ENCODE measurements at regions not wholly inside any gene's neighbourhood (a gene's known extent, or its start where the extent isn't known, plus 50 kb on each side); places are given as distances from the start of the nearest gene placed in this dataset.
"Not testable (repeated sequence)": the region's sequence is repeated elsewhere in the genome, so short reads cannot be mapped to it uniquely, and the experiment has no call there.

GRCh38 chr10:28090506-28090905 is 91.6 kb upstream of the ODAD2 start:
- Histone ChIP-seq H3K9ac (ENCODE audit: low read length) (no peak overlapping the region), H3K9me3 (ENCODE audit: insufficient read depth, low read length) (no peaks in the 10 kb centered on the region), H3K4me2 (ENCODE audit: low read depth, low read length, poor library complexity, severe bottlenecking) (no peak overlapping the region), H2AFZ (ENCODE audit: low read depth, low read length, severe bottlenecking) (no peak overlapping the region), H3K36me3 (ENCODE audit: low read length) (no peaks in the 10 kb centered on the region), H3K27me3 (ENCODE audit: low read length) (no peaks in the 10 kb centered on the region), H3K4me3 (ENCODE audit: insufficient read depth, low read length, poor library complexity, severe bottlenecking) (no peak overlapping the region), H3K79me2 (ENCODE audit: insufficient read depth, low read length) (no peaks in the 10 kb centered on the region), H4K20me1 (ENCODE audit: low read depth, low read length) (no peaks in the 10 kb centered on the region), H3K9me2 (replicated peaks; ENCODE audit: insufficient read depth, low read length) (no peaks in the 10 kb centered on the region), H3K27ac (ENCODE audit: low read depth, low read length) (no peak overlapping the region), H3F3A (ENCODE audit: insufficient read depth) (no peaks in the 10 kb centered on the region)
- TF ChIP-seq CTCF (IDR thresholded peaks at IDR 0.05; ENCODE audit: insufficient read depth, low read length, poor library complexity, severe bottlenecking) (no peak), EZH2phosphoT487 (conservative IDR thresholded peaks at IDR 0.05; ENCODE audit: low read length) (no peak)

GRCh38 chr10:28089467-28089866 is 90.6 kb upstream of the ODAD2 start:
- no peak overlapping the region for H3K27ac ChIP-seq (ENCODE audit: low read depth, low read length)
- H3K9me2 ChIP-seq (replicated peaks; ENCODE audit: insufficient read depth, low read length), result no peaks in the 10 kb centered on the region
- no peak overlapping the region for H2AFZ ChIP-seq (ENCODE audit: low read depth, low read length, severe bottlenecking)
- H3K4me2 ChIP-seq (ENCODE audit: low read depth, low read length, poor library complexity, severe bottlenecking), result no peak overlapping the region
- H4K20me1 ChIP-seq (ENCODE audit: low read depth, low read length), result no peaks in the 10 kb centered on the region
- no peaks in the 10 kb centered on the region for H3K79me2 ChIP-seq (ENCODE audit: insufficient read depth, low read length)
- H3K27me3 ChIP-seq (ENCODE audit: low read length), result no peaks in the 10 kb centered on the region
- no peaks in the 10 kb centered on the region for H3K9me3 ChIP-seq (ENCODE audit: insufficient read depth, low read length)
- no peaks in the 10 kb centered on the region for H3K36me3 ChIP-seq (ENCODE audit: low read length)
- no peak overlapping the region for H3K9ac ChIP-seq (ENCODE audit: low read length)
- H3K4me3 ChIP-seq (ENCODE audit: insufficient read depth, low read length, poor library complexity, severe bottlenecking), result no peak overlapping the region
- no peak for TF ChIP-seq EZH2phosphoT487 (conservative IDR thresholded peaks at IDR 0.05; ENCODE audit: low read length)
- no peak for TF ChIP-seq CTCF (IDR thresholded peaks at IDR 0.05; ENCODE audit: insufficient read depth, low read length, poor library complexity, severe bottlenecking)
- H3F3A ChIP-seq (ENCODE audit: insufficient read depth), result no peaks in the 10 kb centered on the region

- Histone ChIP-seq H3K4me2 (ENCODE audit: low read depth, low read length, poor library complexity, severe bottlenecking) (no peak overlapping the region), H3K9ac (ENCODE audit: low read length) (no peak overlapping the region), H3K27ac (ENCODE audit: low read depth, low read length) (no peak overlapping the region)
Measured at GRCh38 chr10:28087661-28088351, 88.9 kb upstream of the ODAD2 start.

GRCh38 chr10:28085760-28086159 is 86.9 kb upstream of the ODAD2 start:
- not testable (repeated sequence) for H3K9ac ChIP-seq (ENCODE audit: low read length); H3K9me2 ChIP-seq (replicated peaks; ENCODE audit: insufficient read depth, low read length); H3K27ac ChIP-seq (ENCODE audit: low read depth, low read length); H3K36me3 ChIP-seq (ENCODE audit: low read length); H3F3A ChIP-seq (ENCODE audit: insufficient read depth); H4K20me1 ChIP-seq (ENCODE audit: low read depth, low read length); H3K9me3 ChIP-seq (ENCODE audit: insufficient read depth, low read length); H3K4me2 ChIP-seq (ENCODE audit: low read depth, low read length, poor library complexity, severe bottlenecking); H2AFZ ChIP-seq (ENCODE audit: low read depth, low read length, severe bottlenecking); H3K4me3 ChIP-seq (ENCODE audit: insufficient read depth, low read length, poor library complexity, severe bottlenecking); H3K79me2 ChIP-seq (ENCODE audit: insufficient read depth, low read length); H3K27me3 ChIP-seq (ENCODE audit: low read length)

More at GRCh38 chr10:28087661-28088351, 88.9 kb upstream of the ODAD2 start:
- H3K36me3 ChIP-seq (ENCODE audit: low read length), result no peaks in the 10 kb centered on the region
- H3K79me2 ChIP-seq (ENCODE audit: insufficient read depth, low read length), result no peaks in the 10 kb centered on the region
- no peaks in the 10 kb centered on the region for H3K9me3 ChIP-seq (ENCODE audit: insufficient read depth, low read length)
- H3K27me3 ChIP-seq (ENCODE audit: low read length), result no peaks in the 10 kb centered on the region
- H3F3A ChIP-seq (ENCODE audit: insufficient read depth), result no peaks in the 10 kb centered on the region
- H3K4me3 ChIP-seq (ENCODE audit: insufficient read depth, low read length, poor library complexity, severe bottlenecking), result no peak overlapping the region
- no peaks in the 10 kb centered on the region for H4K20me1 ChIP-seq (ENCODE audit: low read depth, low read length)
- no peak for TF ChIP-seq EZH2phosphoT487 (conservative IDR thresholded peaks at IDR 0.05; ENCODE audit: low read length)
- no peak for TF ChIP-seq CTCF (IDR thresholded peaks at IDR 0.05; ENCODE audit: insufficient read depth, low read length, poor library complexity, severe bottlenecking)
- no peaks in the 10 kb centered on the region for H3K9me2 ChIP-seq (replicated peaks; ENCODE audit: insufficient read depth, low read length)
- no peak overlapping the region for H2AFZ ChIP-seq (ENCODE audit: low read depth, low read length, severe bottlenecking)
